ENCODE measurements at regions not wholly inside any gene's neighbourhood (a gene's known extent, or its start where the extent isn't known, plus 50 kb on each side); places are given as distances from the start of the nearest gene placed in this dataset.
"Not testable (repeated sequence)": the region's sequence is repeated elsewhere in the genome, so short reads cannot be mapped to it uniquely, and the experiment has no call there.

DNA sequence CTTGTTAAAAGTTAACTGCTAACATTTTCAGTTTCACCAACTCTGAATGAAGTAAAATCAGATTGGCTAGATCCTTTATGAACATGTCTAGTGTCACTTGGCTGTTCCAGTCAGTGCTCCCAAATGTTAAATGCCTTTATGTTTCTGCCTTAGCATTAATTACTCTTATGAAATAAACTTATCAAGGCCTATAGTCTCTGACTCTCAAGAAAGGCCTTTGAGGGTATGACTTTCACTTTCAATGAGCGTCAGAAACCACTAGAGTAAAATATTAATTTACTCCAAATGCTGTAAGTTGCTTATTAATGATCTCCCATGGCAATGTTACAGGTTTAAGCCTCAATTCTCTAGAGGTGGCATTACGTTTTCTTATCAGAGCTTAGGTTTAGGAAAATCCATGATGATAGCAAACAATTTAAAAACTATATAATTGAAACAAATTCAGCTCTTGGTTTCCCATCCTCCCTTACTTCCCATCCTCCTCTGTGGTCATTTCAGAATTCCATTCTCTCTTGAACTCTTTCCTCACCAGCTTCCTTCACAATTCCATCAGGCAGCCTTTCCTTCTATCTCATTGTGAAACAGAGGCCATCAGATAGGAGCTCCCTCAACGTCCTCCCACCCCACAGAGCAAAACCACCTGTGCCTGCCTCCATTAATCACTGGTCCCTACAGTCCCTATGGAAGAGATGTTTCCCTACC is 108.6 kb upstream of the COP1 start:
- Histone ChIP-seq H2AFZ (ENCODE audit: low read depth, low read length) (no peak overlapping the region), H3K4me2 (ENCODE audit: low read length) (0 out of 2 replicates have a peak overlapping the region, but pooled peaks have one; percentile 1), H3K9ac (ENCODE audit: low read length) (no peak overlapping the region), H4K20me1 (ENCODE audit: insufficient read depth, low read length) (no peaks in the 10 kb centered on the region), H3K36me3 (replicated peaks; ENCODE audit: low read depth, low read length) (no peaks in the 10 kb centered on the region), H3K79me2 (ENCODE audit: low read length) (no peaks in the 10 kb centered on the region), H3K27ac (ENCODE audit: low read length) (no peak overlapping the region), H3K4me1 (ENCODE audit: low read length) (0 out of 2 replicates have a peak, but pooled peaks cover 8% of the 10 kb centered on the region), H3K4me3 (ENCODE audit: low read length) (no peak overlapping the region), H3K9me3 (ENCODE audit: insufficient read depth, low read length) (no peaks in the 10 kb centered on the region), H3K27me3 (ENCODE audit: low read depth, low read length) (no peaks in the 10 kb centered on the region)
- no peak for TF ChIP-seq CTCF (IDR thresholded peaks at IDR 0.05; ENCODE audit: low read depth, low read length)
- TF ChIP-seq EZH2phosphoT487 (IDR thresholded peaks at IDR 0.05; ENCODE audit: low read depth) = no peak

GRCh38 chr1:176296602-176297001 is 89.5 kb upstream of the COP1 start:
- H3K36me3 ChIP-seq (replicated peaks; ENCODE audit: low read depth, low read length); H3K4me3 ChIP-seq (ENCODE audit: low read length); H3K9me3 ChIP-seq (ENCODE audit: insufficient read depth, low read length); H4K20me1 ChIP-seq (ENCODE audit: insufficient read depth, low read length); H2AFZ ChIP-seq (ENCODE audit: low read depth, low read length); H3K27ac ChIP-seq (ENCODE audit: low read length); H3K4me1 ChIP-seq (ENCODE audit: low read length); H3K4me2 ChIP-seq (ENCODE audit: low read length); H3K79me2 ChIP-seq (ENCODE audit: low read length); H3K9ac ChIP-seq (ENCODE audit: low read length): not testable (repeated sequence)
- H3K27me3 ChIP-seq (ENCODE audit: low read depth, low read length) = peaks cover 12% of the 10 kb centered on the region; the same call in 1 of the 2 replicates

GRCh38 chr1:176285996-176286395 is 78.9 kb upstream of the COP1 start:
- H3K27ac ChIP-seq (ENCODE audit: low read length) = no peak overlapping the region
- H2AFZ ChIP-seq (ENCODE audit: low read depth, low read length) = no peak overlapping the region
- H3K27me3 ChIP-seq (ENCODE audit: low read depth, low read length) = no peaks in the 10 kb centered on the region
- no peak overlapping the region for H3K9ac ChIP-seq (ENCODE audit: low read length)
- no peak overlapping the region for H3K4me2 ChIP-seq (ENCODE audit: low read length)
- H3K4me1 ChIP-seq (ENCODE audit: low read length) = no peaks in the 10 kb centered on the region
- TF ChIP-seq EZH2phosphoT487 (IDR thresholded peaks at IDR 0.05; ENCODE audit: low read depth) = no peak
- no peak for TF ChIP-seq CTCF (IDR thresholded peaks at IDR 0.05; ENCODE audit: low read depth, low read length)
- 0 out of 2 replicates have a peak, but pooled peaks cover 5% of the 10 kb centered on the region for H3K9me3 ChIP-seq (ENCODE audit: insufficient read depth, low read length)
- no peaks in the 10 kb centered on the region for H3K36me3 ChIP-seq (replicated peaks; ENCODE audit: low read depth, low read length)
- no peaks in the 10 kb centered on the region for H3K79me2 ChIP-seq (ENCODE audit: low read length)
- H3K4me3 ChIP-seq (ENCODE audit: low read length) = no peak overlapping the region
- no peaks in the 10 kb centered on the region for H4K20me1 ChIP-seq (ENCODE audit: insufficient read depth, low read length)

- TF ChIP-seq EZH2phosphoT487 (IDR thresholded peaks at IDR 0.05; ENCODE audit: low read depth) = no peak
- no peak for TF ChIP-seq CTCF (IDR thresholded peaks at IDR 0.05; ENCODE audit: low read depth, low read length)
- no peaks in the 10 kb centered on the region for H3K27me3 ChIP-seq (ENCODE audit: low read depth, low read length)
- H3K27ac ChIP-seq (ENCODE audit: low read length) = no peak overlapping the region
Observed at GRCh38 chr1:176271572-176271971, 64.5 kb upstream of the COP1 start.

More at GRCh38 chr1:176271572-176271971, 64.5 kb upstream of the COP1 start:
- H3K79me2 ChIP-seq (ENCODE audit: low read length) = no peaks in the 10 kb centered on the region
- H2AFZ ChIP-seq (ENCODE audit: low read depth, low read length) = no peak overlapping the region
- no peak overlapping the region for H3K4me2 ChIP-seq (ENCODE audit: low read length)
- H3K4me1 ChIP-seq (ENCODE audit: low read length) = no peaks in the 10 kb centered on the region
- H3K36me3 ChIP-seq (replicated peaks; ENCODE audit: low read depth, low read length) = no peaks in the 10 kb centered on the region
- no peaks in the 10 kb centered on the region for H4K20me1 ChIP-seq (ENCODE audit: insufficient read depth, low read length)
- no peak overlapping the region for H3K4me3 ChIP-seq (ENCODE audit: low read length)
- H3K9ac ChIP-seq (ENCODE audit: low read length) = no peak overlapping the region
- no peaks in the 10 kb centered on the region for H3K9me3 ChIP-seq (ENCODE audit: insufficient read depth, low read length)

All from OCI-LY3 (cell line).